GM12874 (cell line): ENCODE measurements at regions not wholly inside any gene's neighbourhood (a gene's known extent, or its start where the extent isn't known, plus 50 kb on each side); places are given as distances from the start of the nearest gene placed in this dataset.

Experiments
- CTCF ChIP-seq: IDR thresholded peaks from 2 replicates; pipeline ENCODE4 v1.5.1; 2011; ENCODE audit warnings: low read depth, mild to moderate bottlenecking, control low read depth, low read length, moderate library complexity; ENCODE audit not compliant: insufficient read depth

GRCh38 chr9:89748831-89749499 is 144.2 kb downstream of the GADD45G start:
- no peak for TF ChIP-seq CTCF

- no peak for TF ChIP-seq CTCF
Observed at GRCh38 chr9:89749500-89750116, 144.8 kb downstream of the GADD45G start.

- no peak for TF ChIP-seq CTCF
Observed at GRCh38 chr9:89750117-89750791, 145.4 kb downstream of the GADD45G start.

GRCh38 chr9:89751079-89751825 is 146.4 kb downstream of the GADD45G start:
- no peak for TF ChIP-seq CTCF

GRCh38 chr9:89752154-89752553 is 147.3 kb downstream of the GADD45G start:
- TF ChIP-seq CTCF: no peak

GRCh38 chr9:89753472-89754055 is 148.8 kb downstream of the GADD45G start:
- no peak for TF ChIP-seq CTCF

- no peak for TF ChIP-seq CTCF
Observed at GRCh38 chr9:89754193-89754592, 149.4 kb downstream of the GADD45G start.
